GM13977 (cell line): ENCODE measurements at regions not wholly inside any gene's neighbourhood (a gene's known extent, or its start where the extent isn't known, plus 50 kb on each side); places are given as distances from the start of the nearest gene placed in this dataset.
"Not testable (repeated sequence)": the region's sequence is repeated elsewhere in the genome, so short reads cannot be mapped to it uniquely, and the experiment has no call there.

ENCODE experiments used
- DNase-seq: peaks from one replicate; pipeline ENCODE4 v3.0.0; 2012; ENCODE audit warnings: low spot score
- CTCF ChIP-seq: IDR thresholded peaks from 2 replicates; pipeline ENCODE4 v1.5.1; 2012; ENCODE audit warnings: mild to moderate bottlenecking, control low read depth; ENCODE audit not compliant: insufficient read depth; ENCODE audit errors: extremely low read depth, missing control alignments
- in situ Hi-C: fragments of 300-500 bp; cut with MboI; formaldehyde crosslinking; loops from one replicate; pipeline ENCODE4 v1.12.0; 2022; ENCODE audit warnings: low sequenced_read_pairs, low pct_unique_long_range_greater_than_20kb, mixed read lengths, inconsistent platforms; ENCODE audit not compliant: unreplicated experiment

- in situ Hi-C loops: no loop called here
- DNase-seq: no peak
- TF ChIP-seq CTCF: no peak
Observed at GRCh38 chr2:160583146-160583535, 89.5 kb upstream of the RBMS1 start.

- no peak for DNase-seq
- in situ Hi-C loops: no loop called here
- TF ChIP-seq CTCF: no peak
Observed at GRCh38 chr2:160583813-160584537, 90.4 kb upstream of the RBMS1 start.

- TF ChIP-seq CTCF: no peak
- DNase-seq: no peak
- in situ Hi-C loops: no loop called here
Observed at GRCh38 chr2:160584972-160585494, 91.4 kb upstream of the RBMS1 start.

GRCh38 chr2:160590664-160591063, 97.1 kb upstream of the RBMS1 start:
- in situ Hi-C loops: no loop called here
- no peak for DNase-seq
- no peak for TF ChIP-seq CTCF

- in situ Hi-C loops: no loop called here
- no peak for DNase-seq
- no peak for TF ChIP-seq CTCF
Observed at GRCh38 chr2:160592401-160592800, 98.8 kb upstream of the RBMS1 start.

- TF ChIP-seq CTCF: no peak
- in situ Hi-C loops: no loop called here
- no peak for DNase-seq
Observed at GRCh38 chr2:160592993-160593392, 99.4 kb upstream of the RBMS1 start.

- in situ Hi-C loops: no loop called here
- DNase-seq: no peak
- no peak for TF ChIP-seq CTCF
Observed at GRCh38 chr2:160596441-160596840, 102.8 kb upstream of the RBMS1 start.

- in situ Hi-C loops, DNase-seq: not testable (repeated sequence)
Observed at GRCh38 chr2:160600437-160600836, 106.8 kb upstream of the RBMS1 start.
